ENCODE measurements at regions not wholly inside any gene's neighbourhood (a gene's known extent, or its start where the extent isn't known, plus 50 kb on each side); places are given as distances from the start of the nearest gene placed in this dataset.

GRCh38 chr12:94049718-94050117, 98.7 kb upstream of the PLXNC1 start:
- TF ChIP-seq EZH2 (IDR thresholded peaks at IDR 0.05; ENCODE audit: borderline replicate concordance, low read length), result no peak
- no peak for TF ChIP-seq CTCF (IDR thresholded peaks at IDR 0.05; ENCODE audit: low read length)
- H3K79me2 ChIP-seq (ENCODE audit: insufficient read depth, low read length), result no peaks in the 10 kb centered on the region
- H3K9me3 ChIP-seq (ENCODE audit: low read length), result no peaks in the 10 kb centered on the region
- no peaks in the 10 kb centered on the region for H3K27me3 ChIP-seq (ENCODE audit: insufficient read depth, low read length)
- no peak overlapping the region for H2AFZ ChIP-seq (ENCODE audit: low read length)
- no peak overlapping the region for H3K9ac ChIP-seq (ENCODE audit: low read length)
- H3K4me1 ChIP-seq (ENCODE audit: insufficient read depth, low read length, severe bottlenecking), result no peaks in the 10 kb centered on the region
- H3K4me3 ChIP-seq (ENCODE audit: low read depth, low read length, poor library complexity, severe bottlenecking), result no peak overlapping the region
- H3K36me3 ChIP-seq (ENCODE audit: insufficient read depth, low read length), result no peaks in the 10 kb centered on the region
- no peaks in the 10 kb centered on the region for H3F3A ChIP-seq (ENCODE audit: insufficient read depth, low read length)
- no peaks in the 10 kb centered on the region for H3K9me2 ChIP-seq (ENCODE audit: low read depth, low read length)
- no peaks in the 10 kb centered on the region for H4K20me1 ChIP-seq (ENCODE audit: insufficient read depth, low read length)
- no peak overlapping the region for H3K4me2 ChIP-seq (ENCODE audit: low read length)
- no peak overlapping the region for H3K27ac ChIP-seq (ENCODE audit: low read depth, low read length, poor library complexity, severe bottlenecking)

GRCh38 chr12:94053676-94054075, 94.7 kb upstream of the PLXNC1 start:
- Histone ChIP-seq H4K20me1 (ENCODE audit: insufficient read depth, low read length) (no peaks in the 10 kb centered on the region), H2AFZ (ENCODE audit: low read length) (no peak overlapping the region), H3K79me2 (ENCODE audit: insufficient read depth, low read length) (no peaks in the 10 kb centered on the region), H3K9ac (ENCODE audit: low read length) (no peak overlapping the region), H3K27ac (ENCODE audit: low read depth, low read length, poor library complexity, severe bottlenecking) (no peak overlapping the region), H3K4me2 (ENCODE audit: low read length) (no peak overlapping the region), H3K36me3 (ENCODE audit: insufficient read depth, low read length) (no peaks in the 10 kb centered on the region), H3K4me1 (ENCODE audit: insufficient read depth, low read length, severe bottlenecking) (no peaks in the 10 kb centered on the region), H3K9me2 (ENCODE audit: low read depth, low read length) (no peaks in the 10 kb centered on the region), H3F3A (ENCODE audit: insufficient read depth, low read length) (no peaks in the 10 kb centered on the region), H3K4me3 (ENCODE audit: low read depth, low read length, poor library complexity, severe bottlenecking) (no peak overlapping the region), H3K9me3 (ENCODE audit: low read length) (no peaks in the 10 kb centered on the region), H3K27me3 (ENCODE audit: insufficient read depth, low read length) (no peaks in the 10 kb centered on the region)
- TF ChIP-seq EZH2 (IDR thresholded peaks at IDR 0.05; ENCODE audit: borderline replicate concordance, low read length), result no peak
- TF ChIP-seq CTCF (IDR thresholded peaks at IDR 0.05; ENCODE audit: low read length), result no peak

- no peak overlapping the region for H3K9ac ChIP-seq (ENCODE audit: low read length)
- H3K9me2 ChIP-seq (ENCODE audit: low read depth, low read length), result no peaks in the 10 kb centered on the region
- no peak overlapping the region for H3K27ac ChIP-seq (ENCODE audit: low read depth, low read length, poor library complexity, severe bottlenecking)
- H3K4me3 ChIP-seq (ENCODE audit: low read depth, low read length, poor library complexity, severe bottlenecking), result no peak overlapping the region
- H3K4me1 ChIP-seq (ENCODE audit: insufficient read depth, low read length, severe bottlenecking), result no peaks in the 10 kb centered on the region
- no peaks in the 10 kb centered on the region for H4K20me1 ChIP-seq (ENCODE audit: insufficient read depth, low read length)
- no peaks in the 10 kb centered on the region for H3F3A ChIP-seq (ENCODE audit: insufficient read depth, low read length)
- H3K36me3 ChIP-seq (ENCODE audit: insufficient read depth, low read length), result no peaks in the 10 kb centered on the region
- H3K79me2 ChIP-seq (ENCODE audit: insufficient read depth, low read length), result no peaks in the 10 kb centered on the region
- no peak overlapping the region for H2AFZ ChIP-seq (ENCODE audit: low read length)
- no peak overlapping the region for H3K4me2 ChIP-seq (ENCODE audit: low read length)
- no peak for TF ChIP-seq EZH2 (IDR thresholded peaks at IDR 0.05; ENCODE audit: borderline replicate concordance, low read length)
- no peak for TF ChIP-seq CTCF (IDR thresholded peaks at IDR 0.05; ENCODE audit: low read length)
- no peaks in the 10 kb centered on the region for H3K27me3 ChIP-seq (ENCODE audit: insufficient read depth, low read length)
- no peaks in the 10 kb centered on the region for H3K9me3 ChIP-seq (ENCODE audit: low read length)
Observed at GRCh38 chr12:94055528-94055927, 92.8 kb upstream of the PLXNC1 start.
